HepG2 (cell line): ENCODE measurements at regions not wholly inside any gene's neighbourhood (a gene's known extent, or its start where the extent isn't known, plus 50 kb on each side); places are given as distances from the start of the nearest gene placed in this dataset.

Source experiments
- ATAC-seq: fragments of 200-7000 bp; cut with Tn5 transposase; 3 replicates; pipeline ENCODE4 v1.9.1; 2020; ENCODE audit warnings: mild to moderate bottlenecking, moderate library complexity
- BruUV-seq: library from RNA; stranded (reverse); fragments of 400-500 nt; replicated peaks from 2 replicates; lab custom pipeline; 2021; lab: Mats Ljungman, UMichigan
- CTCF ChIA-PET: fragments of 300-600 bp; formaldehyde crosslinking; extraction: SDS; loops from one replicate; lab custom pipeline; 2021; ENCODE audit warnings: low total read pairs, inconsistent platforms, low intra/inter-chr PET ratio; lab: Yijun Ruan, JAX
- POLR2A ChIA-PET: fragments of 350-600 bp; sonication (Branson Sonifier 250); formaldehyde crosslinking; loops from one replicate; lab custom pipeline; 2020; ENCODE audit warnings: antibody characterized with exemption, inconsistent platforms; lab: Yijun Ruan, JAX
- DNase-seq: peaks from one replicate; pipeline ENCODE4 v3.0.0-alpha.2; 2015; ENCODE audit warnings: low spot score
- FAIRE-seq: peaks from 3 replicates; lab custom pipeline; 2011; peaks lifted over from hg19 to GRCh38; lab: Jason Lieb, UNC
- H2AFZ ChIP-seq: one replicate; pipeline ENCODE4 v1.6.1; 2011; ENCODE audit warnings: low read length, inconsistent platforms
- H3K27ac ChIP-seq: fragments of 300-600 bp; 3 replicates; pipeline ENCODE4 v1.8.0; 2011; ENCODE audit warnings: mixed run types, mild to moderate bottlenecking, mixed read lengths, low read length, inconsistent platforms; ENCODE audit not compliant: insufficient read depth; ENCODE audit errors: extremely low read length
- H3K27me3 ChIP-seq, 2 experiments: fragments of 200-600 bp in 1 of 2; 2 replicates in 1 of 2; 3 replicates in 1 of 2; pipeline versions ENCODE4 v1.6.0 to v1.8.0; 2011; ENCODE audit warnings: low read length in 2 of 2, mild to moderate bottlenecking in 2 of 2, moderate library complexity in 2 of 2, inconsistent platforms in 1 of 2; ENCODE audit not compliant: insufficient read depth in 2 of 2, control insufficient read depth in 1 of 2
- H3K36me3 ChIP-seq, 2 experiments: fragments of 200-600 bp in 1 of 2; replicated peaks in 1 of 2; 2 replicates in 1 of 2; 3 replicates in 1 of 2; pipeline versions ENCODE4 v1.5.1 to v1.8.0; 2011; ENCODE audit warnings: low read length in 2 of 2, inconsistent platforms in 1 of 2; ENCODE audit not compliant: insufficient read depth in 2 of 2, control insufficient read depth in 1 of 2
- H3K4me1 ChIP-seq: 2 replicates; pipeline ENCODE4 v1.5.1; 2012; ENCODE audit warnings: low read length, inconsistent platforms; ENCODE audit not compliant: insufficient read depth
- H3K4me2 ChIP-seq: 2 replicates; pipeline ENCODE4 v1.6.0; 2011; ENCODE audit warnings: low read depth, low read length, inconsistent platforms
- H3K4me3 ChIP-seq, 3 experiments: fragments of 200-600 bp in 1 of 3; sonication (generic), shearing (Covaris generic) in 1 of 3; replicated peaks in 1 of 3; 2 replicates each; pipeline ENCODE4 v1.5.1; 2011 to 2016; ENCODE audit warnings: low read length in 3 of 3, inconsistent platforms in 2 of 3, low read depth in 2 of 3, mild to moderate bottlenecking in 2 of 3, control low read depth in 1 of 3, mixed read lengths in 1 of 3; ENCODE audit not compliant: insufficient read depth in 1 of 3
- H3K79me2 ChIP-seq: one replicate; pipeline ENCODE4 v1.6.1; 2011; ENCODE audit warnings: low read length, inconsistent platforms; ENCODE audit not compliant: insufficient read depth
- H3K9ac ChIP-seq: 2 replicates; pipeline ENCODE4 v1.6.0; 2011; ENCODE audit warnings: mild to moderate bottlenecking, low read depth, low read length, inconsistent platforms; ENCODE audit not compliant: insufficient read depth
- H3K9me3 ChIP-seq: 2 replicates; pipeline ENCODE4 v1.5.1; 2012; ENCODE audit warnings: mild to moderate bottlenecking, low read length
- H4K20me1 ChIP-seq: 2 replicates; pipeline ENCODE4 v1.6.0; 2011; ENCODE audit warnings: inconsistent platforms, mild to moderate bottlenecking, low read length, moderate library complexity; ENCODE audit not compliant: insufficient read depth
- EEA1 ChIP-seq: sonication (generic); formaldehyde crosslinking; IDR thresholded peaks from 2 replicates; pipeline ENCODE4 v1.5.1; 2020; ENCODE audit warnings: mild to moderate bottlenecking, missing genetic modification reagents, borderline replicate concordance
- FLYWCH1 ChIP-seq: sonication (generic); formaldehyde crosslinking; IDR thresholded peaks from 2 replicates; pipeline ENCODE4 v1.8.1; 2023; ENCODE audit warnings: mild to moderate bottlenecking, missing genetic modification reagents
- GABPB1 ChIP-seq: IDR thresholded peaks from 2 replicates; pipeline ENCODE4 v1.6.1; 2016; ENCODE audit warnings: mild to moderate bottlenecking, missing genetic modification reagents, moderate library complexity, missing compliant biosample characterization
- GTF2F1 ChIP-seq: fragments of 150-350 bp; IDR thresholded peaks from 2 replicates; pipeline ENCODE4 v1.6.1; 2014; ENCODE audit warnings: low read length
- MIER2 ChIP-seq: IDR thresholded peaks from 2 replicates; pipeline ENCODE4 v1.6.1; 2016; ENCODE audit warnings: missing biosample characterization, missing genetic modification reagents
- TFDP2 ChIP-seq: sonication (generic); formaldehyde crosslinking; IDR thresholded peaks from 2 replicates; pipeline ENCODE4 v1.4.0; 2020; ENCODE audit warnings: missing genetic modification reagents
- YEATS4 ChIP-seq: sonication (generic); formaldehyde crosslinking; IDR thresholded peaks from 2 replicates; pipeline ENCODE4 v1.4.0; 2020; ENCODE audit warnings: missing genetic modification reagents, borderline replicate concordance
- ZBTB38 ChIP-seq: sonication (generic); formaldehyde crosslinking; IDR thresholded peaks from 2 replicates; pipeline ENCODE4 v1.5.1; 2020; ENCODE audit warnings: mild to moderate bottlenecking, missing genetic modification reagents
- ZFP36 ChIP-seq: fragments of 150-350 bp; IDR thresholded peaks from 2 replicates; pipeline ENCODE4 v1.6.1; 2018; ENCODE audit warnings: borderline replicate concordance, low read length, low read depth; ENCODE audit not compliant: partially characterized antibody
- ZFP90 ChIP-seq: sonication (generic); formaldehyde crosslinking; IDR thresholded peaks from 2 replicates; pipeline ENCODE4 v1.8.0; 2022; ENCODE audit warnings: missing genetic modification reagents, mild to moderate bottlenecking, inconsistent platforms, borderline replicate concordance
- ZMYM4 ChIP-seq: sonication (generic); formaldehyde crosslinking; IDR thresholded peaks from 2 replicates; pipeline ENCODE4 v1.8.1; 2023; ENCODE audit warnings: mild to moderate bottlenecking, missing genetic modification reagents
- ZNF253 ChIP-seq: sonication (generic); formaldehyde crosslinking; IDR thresholded peaks from 2 replicates; pipeline ENCODE4 v1.8.0; 2022; ENCODE audit warnings: mild to moderate bottlenecking, missing genetic modification reagents, borderline replicate concordance
- ZNF550 ChIP-seq: sonication (generic); formaldehyde crosslinking; IDR thresholded peaks from 2 replicates; pipeline ENCODE4 v1.4.0; 2020; ENCODE audit warnings: mild to moderate bottlenecking, missing genetic modification reagents, borderline replicate concordance
- ZNF574 ChIP-seq: sonication (generic); formaldehyde crosslinking; IDR thresholded peaks from 2 replicates; pipeline ENCODE4 v1.4.0; 2020; ENCODE audit warnings: missing genetic modification reagents
- ZSCAN31 ChIP-seq: sonication (generic); formaldehyde crosslinking; IDR thresholded peaks from 2 replicates; pipeline ENCODE4 v1.5.0; 2020; ENCODE audit warnings: low read depth, mild to moderate bottlenecking, missing genetic modification reagents
- ZSCAN5A ChIP-seq: sonication (generic); formaldehyde crosslinking; IDR thresholded peaks from 2 replicates; pipeline ENCODE4 v1.8.0; 2022; ENCODE audit warnings: mild to moderate bottlenecking, missing genetic modification reagents, borderline replicate concordance
- WGBS: methylation state at CpG from one replicate; pipeline ENCODE4 v1.1.6; 2017; ENCODE audit warnings: low lambda C conversion rate; 5-methylcytosine and 5-hydroxymethylcytosine counted together
- in situ Hi-C: cut with HindIII; loops from 2 replicates; pipeline ENCODE4 v1.10.0; 2017; ENCODE audit warnings: low pct_unique_long_range_greater_than_20kb; ENCODE audit not compliant: extremely low pct_ligation_motif_present
- intact Hi-C: fragments of 100-400 bp; cut with micrococcal nuclease; formaldehyde crosslinking; loops from one replicate; pipeline ENCODE4 v1.10.0; 2022; ENCODE audit not compliant: unreplicated experiment
- TF ChIP-seq, protein P1 (sequence below): IDR thresholded peaks from 2 replicates; pipeline ENCODE4 v1.6.1; 2012; ENCODE audit warnings: inconsistent platforms

GRCh38 chr18:59784694-59785093 is 87.5 kb upstream of the CCBE1 start (continued):
- TF ChIP-seq EEA1 (CRISPR knock-in tag): no peak
- TF ChIP-seq ZSCAN31 (CRISPR knock-in tag): no peak
- no peak for TF ChIP-seq ZNF550 (CRISPR knock-in tag)

GRCh38 chr18:59783138-59783537 is 85.9 kb upstream of the CCBE1 start:
- Histone ChIP-seq H3K27me3 (no peaks in the 10 kb centered on the region; a peak in 2 of 5 replicates), H3K27ac (no peak overlapping the region), H3K4me3 (no peak overlapping the region), H4K20me1 (no peaks in the 10 kb centered on the region), H2AFZ (no peak overlapping the region), H3K4me1 (no peaks in the 10 kb centered on the region), H3K79me2 (no peaks in the 10 kb centered on the region), H3K9ac (no peak overlapping the region), H3K9me3 (no peaks in the 10 kb centered on the region), H3K4me2 (no peak overlapping the region), H3K36me3 (no peaks in the 10 kb centered on the region)
- FAIRE-seq: peak; percentile 66
- in situ Hi-C loops: no loop called here
- DNase-seq: peak; percentile 72
- ChIA-PET CTCF (interaction anchor here (1.4 kb wide), 1 partner anchor 41 kb away, joined by 5 read pairs; no protein-coding TSS in a partner anchor), POLR2A (no interaction called here)
- BruUV-seq: no TSS peak
- 19% methylated on average over 5 of the region's 5 CpGs for WGBS
- intact Hi-C loops: loop anchor here (1.0 kb wide), 1 partner anchor 40 kb away; no protein-coding TSS in a partner anchor
- ATAC-seq: peak; percentile 100
- TF ChIP-seq ZBTB38 (CRISPR knock-in tag) (no peak), FLYWCH1 (CRISPR knock-in tag) (no peak), ZNF253 (CRISPR knock-in tag) (no peak), ZFP36 (no peak), GTF2F1 (no peak), ZMYM4 (peak; percentile 30; the same call in 1 of the 2 replicates), ZNF574 (0 out of 2 replicates have a peak, but pooled peaks have one; percentile 22), ZSCAN5A (CRISPR knock-in tag) (peak; percentile 81; the same call in 1 of the 2 replicates), YEATS4 (CRISPR knock-in tag) (no peak), TFDP2 (no peak), ZFP90 (CRISPR knock-in tag) (no peak), GABPB1 (CRISPR knock-in tag) (peak; percentile 38; the same call in 1 of the 2 replicates), MIER2 (CRISPR knock-in tag) (no peak)
- TF ChIP-seq, protein P1, sequence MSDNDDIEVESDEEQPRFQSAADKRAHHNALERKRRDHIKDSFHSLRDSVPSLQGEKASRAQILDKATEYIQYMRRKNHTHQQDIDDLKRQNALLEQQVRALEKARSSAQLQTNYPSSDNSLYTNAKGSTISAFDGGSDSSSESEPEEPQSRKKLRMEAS: no peak
